ENCODE measurements at regions not wholly inside any gene's neighbourhood (a gene's known extent, or its start where the extent isn't known, plus 50 kb on each side); places are given as distances from the start of the nearest gene placed in this dataset.

DNA sequence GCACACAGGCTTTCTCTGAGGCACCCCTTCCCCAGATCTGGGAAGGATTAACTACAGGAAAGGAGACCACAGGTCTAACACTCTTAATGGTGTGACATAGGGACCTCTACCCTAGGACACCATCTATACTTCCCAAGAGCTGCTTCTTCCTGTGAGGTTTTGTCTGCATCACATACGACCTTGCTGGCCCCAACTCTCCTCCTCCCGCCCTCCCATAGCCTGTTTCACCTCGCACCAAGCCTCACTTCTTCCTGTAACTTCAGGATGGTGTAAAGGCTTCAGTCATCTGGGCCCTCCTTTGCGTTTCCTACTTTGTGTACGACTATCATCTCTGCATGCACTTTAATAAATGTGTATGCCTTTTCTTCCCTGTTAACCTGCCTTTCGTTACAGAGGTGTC, 274.3 kb downstream of the KLF6 start:
- TF ChIP-seq, protein P1, sequence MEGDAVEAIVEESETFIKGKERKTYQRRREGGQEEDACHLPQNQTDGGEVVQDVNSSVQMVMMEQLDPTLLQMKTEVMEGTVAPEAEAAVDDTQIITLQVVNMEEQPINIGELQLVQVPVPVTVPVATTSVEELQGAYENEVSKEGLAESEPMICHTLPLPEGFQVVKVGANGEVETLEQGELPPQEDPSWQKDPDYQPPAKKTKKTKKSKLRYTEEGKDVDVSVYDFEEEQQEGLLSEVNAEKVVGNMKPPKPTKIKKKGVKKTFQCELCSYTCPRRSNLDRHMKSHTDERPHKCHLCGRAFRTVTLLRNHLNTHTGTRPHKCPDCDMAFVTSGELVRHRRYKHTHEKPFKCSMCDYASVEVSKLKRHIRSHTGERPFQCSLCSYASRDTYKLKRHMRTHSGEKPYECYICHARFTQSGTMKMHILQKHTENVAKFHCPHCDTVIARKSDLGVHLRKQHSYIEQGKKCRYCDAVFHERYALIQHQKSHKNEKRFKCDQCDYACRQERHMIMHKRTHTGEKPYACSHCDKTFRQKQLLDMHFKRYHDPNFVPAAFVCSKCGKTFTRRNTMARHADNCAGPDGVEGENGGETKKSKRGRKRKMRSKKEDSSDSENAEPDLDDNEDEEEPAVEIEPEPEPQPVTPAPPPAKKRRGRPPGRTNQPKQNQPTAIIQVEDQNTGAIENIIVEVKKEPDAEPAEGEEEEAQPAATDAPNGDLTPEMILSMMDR (IDR thresholded peaks at IDR 0.05), result no peak
- TF ChIP-seq EZH2 (IDR thresholded peaks at IDR 0.05; ENCODE audit: borderline replicate concordance, insufficient read depth, low read depth, low read length, poor library complexity, severe bottlenecking), result no peak

Data from B cell (primary cell).